Skeletal muscle cell (primary cell): ENCODE measurements at regions not wholly inside any gene's neighbourhood (a gene's known extent, or its start where the extent isn't known, plus 50 kb on each side); places are given as distances from the start of the nearest gene placed in this dataset.

Experiments used
- DNase-seq: peaks from one replicate; pipeline ENCODE4 v3.0.0-alpha.2; 2010; ENCODE audit warnings: low read depth
- H3K4me3 ChIP-seq: 2 replicates; pipeline ENCODE4 v1.5.1; 2011; ENCODE audit warnings: low read depth, mild to moderate bottlenecking, control low read depth, low read length, moderate library complexity

DNA sequence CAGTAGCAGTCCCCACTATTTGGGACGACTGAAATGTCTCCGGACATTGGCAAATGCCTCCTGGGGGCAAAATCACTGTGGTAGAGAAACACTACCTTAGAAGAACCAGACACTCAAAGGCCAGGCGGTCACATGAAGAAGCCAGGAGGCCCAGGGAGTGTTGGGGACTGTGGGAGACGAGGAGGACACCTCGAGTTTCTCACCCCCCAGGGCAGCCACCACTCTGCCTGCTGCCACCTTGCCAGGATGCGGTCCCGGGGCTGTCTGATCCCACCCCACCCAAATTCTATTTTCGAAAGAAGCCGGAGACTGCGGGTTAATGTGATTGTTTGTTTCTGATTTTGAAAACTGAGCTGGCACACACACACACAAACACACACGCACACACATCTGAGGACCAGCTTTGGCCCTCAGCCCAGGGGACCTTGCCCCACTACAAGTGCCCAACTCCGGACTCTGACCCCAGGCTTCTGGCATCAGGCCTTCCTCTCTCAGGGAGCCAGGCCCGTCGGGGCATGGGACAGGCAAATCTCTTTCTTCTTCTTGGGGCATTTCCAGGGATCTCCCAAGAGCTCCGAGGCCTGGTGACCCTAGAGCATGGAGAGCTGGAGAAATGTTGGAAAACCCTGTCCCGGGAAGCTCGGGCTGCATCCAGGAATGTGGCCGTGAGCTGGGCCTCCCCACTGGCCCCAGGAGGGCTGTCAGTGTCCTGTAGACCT, 187.5 kb upstream of the PMEPA1 start:
- DNase-seq: no peak
- no peak overlapping the region for H3K4me3 ChIP-seq

DNA sequence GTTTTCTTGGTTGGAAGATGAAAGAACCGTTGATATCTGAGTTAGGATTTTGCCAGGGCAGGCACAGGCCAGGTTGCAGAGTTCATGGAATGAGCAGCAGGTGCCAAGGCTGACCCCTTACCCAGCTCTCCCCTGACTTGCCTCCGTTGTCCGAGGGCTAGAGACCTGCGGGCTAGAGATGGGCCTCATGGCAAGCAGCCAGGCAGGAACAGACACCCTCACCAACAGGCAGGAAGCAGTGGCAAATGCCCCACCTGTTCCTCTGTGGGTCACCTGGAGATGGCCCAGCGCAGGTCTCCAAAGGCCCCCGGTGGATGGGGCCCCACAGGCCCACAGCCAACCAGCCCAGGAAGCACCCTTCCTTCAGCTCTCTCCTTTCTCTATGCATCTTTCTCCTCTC, 186.7 kb upstream of the PMEPA1 start:
- no peak for DNase-seq

DNA sequence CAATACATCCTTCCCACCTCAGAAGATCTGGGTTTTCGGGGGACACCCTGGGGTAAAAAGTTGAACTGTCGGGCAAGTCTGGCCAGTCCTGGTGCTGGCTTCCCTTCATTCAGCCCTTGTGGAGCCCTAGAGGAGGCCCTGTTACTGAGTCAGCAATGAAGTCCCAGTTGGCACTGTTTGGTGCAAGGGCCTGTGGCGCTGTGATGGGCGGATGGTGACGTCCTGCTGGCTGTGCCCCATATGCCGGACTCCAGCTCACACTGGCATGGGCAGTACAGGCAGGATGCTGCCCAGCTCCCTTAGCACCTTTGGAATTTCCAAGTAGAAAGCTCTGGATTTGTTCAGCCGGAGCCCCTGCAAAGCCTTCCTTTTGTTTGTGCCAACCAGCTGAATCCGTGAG, 186.2 kb upstream of the PMEPA1 start:
- DNase-seq: no peak
- no peak overlapping the region for H3K4me3 ChIP-seq

More for the DNA sequence above, 186.7 kb upstream of the PMEPA1 start:
- no peak overlapping the region for H3K4me3 ChIP-seq

DNA sequence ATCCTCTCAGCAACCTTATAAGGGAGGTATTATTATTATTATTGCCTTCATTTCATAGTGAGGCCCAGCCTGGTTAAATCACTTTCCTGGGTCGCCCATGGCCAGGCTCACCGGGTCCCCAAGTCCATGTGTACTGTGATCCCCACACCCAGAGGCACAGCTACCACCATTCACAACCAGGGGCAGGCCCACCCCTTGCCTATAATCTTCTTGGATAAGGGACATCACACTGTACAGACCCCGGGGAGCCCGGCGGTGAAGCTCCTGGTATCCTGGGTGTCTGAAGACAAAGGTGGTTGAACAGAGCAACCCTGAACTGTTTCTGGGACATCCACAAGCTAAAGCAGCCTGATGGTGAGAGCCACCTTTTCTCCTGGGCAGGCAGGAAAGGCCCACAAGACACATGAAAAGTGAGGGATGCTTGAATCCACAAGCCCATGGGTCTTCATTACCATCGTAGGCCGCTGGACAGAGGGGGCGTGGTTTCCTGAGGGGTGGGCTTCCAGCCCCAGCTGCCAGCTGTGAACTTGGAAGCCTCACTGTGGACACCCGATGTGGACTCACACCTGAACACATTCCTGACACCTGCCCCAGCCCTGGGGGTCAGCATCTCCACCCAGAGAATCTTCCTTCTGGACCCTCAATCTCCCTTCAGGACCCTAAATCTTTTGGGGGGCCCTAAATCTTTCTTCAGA, 185.5 kb upstream of the PMEPA1 start:
- H3K4me3 ChIP-seq: no peak overlapping the region
- no peak for DNase-seq

DNA sequence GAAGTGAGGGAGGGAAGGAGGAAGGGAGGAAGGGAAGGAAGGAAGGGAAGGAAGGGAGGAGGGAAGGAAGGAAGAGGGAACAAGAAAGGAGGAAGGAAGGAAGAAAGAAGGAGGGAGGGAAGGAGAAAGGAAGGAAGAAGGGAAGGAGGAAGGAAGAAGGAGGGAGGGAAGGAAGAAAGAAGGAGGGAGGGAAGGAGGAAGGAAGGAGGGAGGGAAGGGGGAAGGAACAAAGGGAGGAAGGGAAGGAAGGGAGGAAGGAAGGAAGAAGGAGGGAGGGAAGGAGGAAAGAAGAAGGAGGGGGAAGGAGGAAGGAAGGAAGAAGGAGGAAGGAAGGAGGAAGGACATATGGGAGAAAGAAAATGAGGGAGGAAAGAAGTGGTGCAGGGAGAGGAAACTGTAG, 184.7 kb upstream of the PMEPA1 start:
- no peak for DNase-seq

DNA sequence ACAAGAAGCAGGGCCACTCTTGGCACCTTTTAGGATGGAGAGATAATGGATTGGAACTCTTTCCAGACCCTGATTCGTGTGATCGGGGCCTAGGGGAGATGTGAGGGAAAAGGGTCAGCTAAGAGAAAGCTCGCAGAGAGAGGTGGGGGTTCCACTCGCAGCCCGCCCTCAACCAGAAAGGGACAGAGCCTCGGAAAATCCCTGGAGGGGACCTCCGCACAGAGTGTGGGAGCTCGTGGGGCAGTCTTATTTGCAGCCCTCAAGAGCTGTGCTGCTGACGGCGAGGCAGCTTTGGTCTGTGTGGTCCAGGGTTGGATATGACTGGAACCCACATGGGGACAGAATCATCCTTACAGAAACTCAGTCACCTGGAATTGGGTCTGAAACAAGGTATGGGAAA, 184.3 kb upstream of the PMEPA1 start:
- no peak for DNase-seq

More for the DNA sequence above, 184.7 kb upstream of the PMEPA1 start:
- H3K4me3 ChIP-seq: no peak overlapping the region

DNA sequence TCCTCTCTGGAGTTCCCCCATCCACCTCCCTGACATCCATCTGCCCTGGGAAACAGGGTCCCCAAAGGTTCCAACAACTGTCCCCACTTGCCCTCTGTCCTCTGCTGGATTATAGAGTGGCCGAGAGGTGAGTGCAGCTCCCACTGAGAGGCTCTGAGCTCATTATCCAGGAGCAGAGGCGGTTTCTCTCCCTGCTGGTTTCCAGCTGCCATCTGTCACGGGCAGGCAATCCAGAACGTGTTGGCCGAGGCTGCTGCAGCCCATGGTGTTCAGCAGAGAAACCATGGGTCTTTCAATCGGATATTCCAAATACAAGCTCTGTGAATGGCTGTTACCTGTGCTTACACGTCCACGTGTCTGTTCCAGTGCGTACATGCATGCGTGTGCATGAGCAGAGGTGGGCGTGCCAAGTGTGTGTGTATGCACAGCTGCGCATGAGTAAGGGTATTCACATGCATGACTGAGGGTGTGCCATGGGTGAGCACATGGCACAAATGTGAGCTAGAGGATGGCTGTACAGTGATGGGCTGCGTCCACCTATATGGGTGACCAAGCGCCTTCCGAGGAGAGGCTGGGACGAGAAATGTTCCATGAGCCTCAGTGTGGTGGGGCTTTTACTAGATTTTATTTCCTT, 183.7 kb upstream of the PMEPA1 start:
- no peak overlapping the region for H3K4me3 ChIP-seq

More for the DNA sequence above, 184.3 kb upstream of the PMEPA1 start:
- H3K4me3 ChIP-seq: no peak overlapping the region

DNA sequence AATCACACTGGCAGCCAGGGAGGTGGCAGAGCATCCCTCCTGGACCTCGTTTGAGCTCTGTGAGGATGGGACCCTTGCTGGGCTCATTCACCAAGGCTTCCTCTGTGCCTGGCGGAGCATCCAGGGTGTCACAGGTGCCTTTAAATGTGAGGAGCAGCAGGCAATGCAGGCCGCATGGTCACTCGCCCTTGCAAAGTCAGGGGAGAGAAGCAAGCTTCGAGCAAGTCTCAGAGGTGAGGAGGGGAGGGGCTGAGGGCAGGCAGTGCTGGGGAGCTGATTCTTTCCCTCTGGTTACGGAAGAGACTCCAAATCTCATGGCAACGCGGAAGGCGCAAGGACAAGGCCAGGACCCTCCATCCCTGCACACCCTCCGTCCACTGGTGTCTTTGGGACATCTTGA, 182.7 kb upstream of the PMEPA1 start:
- H3K4me3 ChIP-seq: no peak overlapping the region
- DNase-seq: no peak

More for the DNA sequence above, 183.7 kb upstream of the PMEPA1 start:
- DNase-seq: no peak

DNA sequence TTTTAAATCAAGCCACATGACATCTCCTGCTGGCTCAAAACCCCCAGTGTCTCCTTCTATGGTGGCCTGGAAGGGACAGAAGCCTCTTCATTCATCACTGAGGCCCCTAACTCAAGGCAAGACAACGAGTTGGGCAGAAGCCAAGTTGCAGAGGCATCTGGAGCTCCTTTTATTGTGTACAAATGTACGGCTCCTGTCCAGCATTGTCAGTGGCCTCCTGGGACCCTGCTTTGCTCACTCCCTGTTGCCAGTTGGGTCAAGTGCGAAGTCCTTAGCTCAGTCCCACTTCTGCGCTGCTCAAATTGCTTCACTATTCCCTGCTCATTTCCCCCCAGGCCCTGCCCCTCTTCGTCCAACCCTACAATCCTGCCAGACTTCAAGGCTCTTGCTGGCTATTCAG, 181.2 kb upstream of the PMEPA1 start:
- no peak for DNase-seq
- no peak overlapping the region for H3K4me3 ChIP-seq

DNA sequence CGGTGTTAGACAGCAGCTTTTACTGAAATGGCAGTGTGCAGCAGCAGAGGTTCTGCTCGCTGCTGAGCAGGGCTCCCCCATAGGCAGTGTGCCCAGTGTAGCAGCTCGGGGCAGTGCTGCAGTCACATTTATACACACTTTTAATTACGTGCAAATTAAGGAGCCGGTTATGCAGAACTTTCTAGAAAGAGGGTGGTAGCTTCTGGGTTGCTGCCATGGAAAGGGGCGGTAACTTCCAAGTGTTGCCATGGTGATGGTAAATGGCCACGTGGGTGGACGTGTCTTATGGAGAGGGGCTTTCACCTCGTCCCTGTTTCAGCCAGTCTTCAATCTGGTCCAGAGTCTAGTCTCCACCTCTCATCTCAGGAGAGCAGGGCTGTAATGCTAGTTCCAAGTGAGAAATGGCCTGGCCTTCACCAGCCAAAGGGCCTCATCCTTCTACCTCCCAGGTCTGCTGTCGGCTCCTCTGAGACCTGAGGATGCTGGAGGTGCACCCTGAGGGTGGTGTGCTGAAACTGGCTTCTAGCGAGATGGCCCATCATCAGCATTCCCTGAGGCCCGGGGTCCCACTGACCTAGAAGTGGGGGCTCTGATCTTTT, 180.5 kb upstream of the PMEPA1 start:
- H3K4me3 ChIP-seq: no peak overlapping the region
- DNase-seq: no peak

DNA sequence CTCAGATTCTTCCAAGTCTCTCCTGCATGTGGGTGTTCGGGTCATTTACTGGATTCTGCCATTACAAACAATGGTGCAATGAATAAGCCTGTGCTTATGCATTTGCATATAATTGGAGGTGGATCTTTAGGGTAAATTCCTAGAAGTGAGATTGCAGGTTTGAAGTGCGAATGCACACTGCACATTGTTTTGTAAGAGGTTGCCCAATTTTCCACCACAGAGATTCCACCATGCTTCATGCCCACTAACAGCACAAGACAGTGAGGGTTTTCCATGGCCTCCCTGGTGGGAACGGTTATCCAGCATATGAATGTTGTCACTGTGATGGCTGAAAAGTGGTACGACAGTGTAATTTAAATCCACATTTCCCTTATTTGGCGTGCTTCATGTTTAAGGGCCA, 178.8 kb upstream of the PMEPA1 start:
- no peak overlapping the region for H3K4me3 ChIP-seq
- no peak for DNase-seq

DNA sequence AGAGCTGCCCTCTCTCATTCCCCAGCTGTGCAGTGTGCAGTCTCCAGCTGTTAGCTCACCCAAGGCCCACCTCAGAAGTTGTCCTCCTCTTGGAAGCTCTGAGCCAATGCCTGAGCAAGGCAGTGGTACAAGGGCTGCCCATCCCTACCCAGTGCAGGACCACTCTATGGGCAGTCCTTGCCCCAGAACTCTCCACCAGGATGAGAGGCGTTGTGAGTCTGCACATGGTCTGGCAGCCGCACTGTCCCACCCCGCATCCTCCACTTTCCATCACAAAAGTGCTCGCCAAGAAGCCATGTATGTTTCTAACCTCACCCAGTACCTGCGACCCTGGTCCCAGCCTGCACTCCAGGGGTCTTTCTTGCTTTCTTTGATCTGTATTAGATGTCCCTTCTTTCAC, 175.1 kb upstream of the PMEPA1 start:
- DNase-seq: no peak
- no peak overlapping the region for H3K4me3 ChIP-seq

DNA sequence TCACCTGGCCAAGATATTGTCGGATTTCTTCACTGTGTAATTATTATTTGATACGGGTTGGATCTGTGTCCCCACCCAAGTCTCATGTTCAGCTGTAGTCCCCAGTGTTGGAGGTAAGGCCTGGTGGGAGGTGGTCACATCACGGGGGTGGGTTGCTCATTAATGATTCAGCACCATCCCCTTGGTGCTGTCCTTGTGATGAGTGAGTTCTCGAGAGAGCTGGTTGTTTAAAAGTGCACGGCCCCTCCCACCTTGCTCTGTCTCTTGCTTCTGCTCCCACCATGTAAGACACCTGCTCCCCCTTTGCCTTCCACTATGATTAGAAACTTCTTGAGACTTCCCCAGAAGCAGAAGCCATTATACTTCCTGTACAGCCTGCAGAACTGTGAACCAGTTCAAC, 173.9 kb upstream of the PMEPA1 start:
- H3K4me3 ChIP-seq: no peak overlapping the region

DNA sequence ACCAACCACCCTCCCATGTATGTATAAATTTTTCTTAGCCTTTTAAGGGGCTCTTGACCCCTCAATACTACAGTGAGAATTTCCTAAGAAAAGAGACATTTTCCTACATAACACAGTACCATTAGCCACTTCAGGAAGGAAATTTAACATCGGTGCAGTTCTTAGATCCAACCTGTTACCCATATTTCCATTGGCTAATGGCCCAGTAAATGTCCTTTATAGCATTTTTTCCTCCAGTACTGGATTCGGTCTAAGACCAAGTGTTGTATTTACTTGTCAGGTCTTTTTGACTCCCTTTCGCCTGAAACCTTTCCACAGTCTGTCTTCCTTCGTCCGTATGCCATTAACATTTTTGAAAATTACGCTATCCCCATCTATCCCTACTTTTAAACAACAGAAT, 173.4 kb upstream of the PMEPA1 start:
- no peak overlapping the region for H3K4me3 ChIP-seq
- no peak for DNase-seq

More for the DNA sequence above, 173.9 kb upstream of the PMEPA1 start:
- no peak for DNase-seq

DNA sequence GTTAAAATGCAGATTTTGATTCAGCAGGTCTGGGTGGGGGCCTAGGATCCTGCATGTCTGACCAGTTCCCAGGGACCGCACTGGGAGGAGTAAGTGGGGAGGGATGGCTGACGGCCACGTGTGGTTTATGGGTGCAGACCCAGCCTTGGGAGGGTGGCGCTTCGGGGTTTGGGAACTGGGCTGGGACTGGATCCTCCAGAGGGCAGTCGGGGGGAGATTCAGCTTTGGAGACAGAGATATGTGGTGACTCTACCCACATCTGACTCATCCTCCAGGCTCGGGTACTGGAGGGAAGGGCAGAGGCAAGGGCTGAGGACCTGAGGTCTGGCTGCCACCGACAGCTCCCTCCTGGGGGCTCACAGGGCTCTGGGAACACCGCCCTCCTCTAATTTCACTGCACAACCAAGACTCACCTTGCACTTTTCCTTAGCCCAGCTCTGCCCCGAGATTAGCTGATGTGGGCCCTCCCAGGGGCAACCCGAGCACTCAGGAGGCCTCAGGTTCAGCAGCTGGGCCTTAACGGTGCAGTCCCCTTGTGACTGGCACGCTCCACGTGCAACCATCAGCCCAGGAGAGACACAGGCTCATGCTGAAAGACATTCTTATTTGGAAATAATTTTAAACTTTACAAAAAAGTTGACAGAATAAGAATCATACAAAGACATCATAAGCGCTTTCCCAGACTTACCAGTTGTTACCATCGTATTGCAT, 172.8 kb upstream of the PMEPA1 start:
- no peak overlapping the region for H3K4me3 ChIP-seq
- DNase-seq: no peak

DNA sequence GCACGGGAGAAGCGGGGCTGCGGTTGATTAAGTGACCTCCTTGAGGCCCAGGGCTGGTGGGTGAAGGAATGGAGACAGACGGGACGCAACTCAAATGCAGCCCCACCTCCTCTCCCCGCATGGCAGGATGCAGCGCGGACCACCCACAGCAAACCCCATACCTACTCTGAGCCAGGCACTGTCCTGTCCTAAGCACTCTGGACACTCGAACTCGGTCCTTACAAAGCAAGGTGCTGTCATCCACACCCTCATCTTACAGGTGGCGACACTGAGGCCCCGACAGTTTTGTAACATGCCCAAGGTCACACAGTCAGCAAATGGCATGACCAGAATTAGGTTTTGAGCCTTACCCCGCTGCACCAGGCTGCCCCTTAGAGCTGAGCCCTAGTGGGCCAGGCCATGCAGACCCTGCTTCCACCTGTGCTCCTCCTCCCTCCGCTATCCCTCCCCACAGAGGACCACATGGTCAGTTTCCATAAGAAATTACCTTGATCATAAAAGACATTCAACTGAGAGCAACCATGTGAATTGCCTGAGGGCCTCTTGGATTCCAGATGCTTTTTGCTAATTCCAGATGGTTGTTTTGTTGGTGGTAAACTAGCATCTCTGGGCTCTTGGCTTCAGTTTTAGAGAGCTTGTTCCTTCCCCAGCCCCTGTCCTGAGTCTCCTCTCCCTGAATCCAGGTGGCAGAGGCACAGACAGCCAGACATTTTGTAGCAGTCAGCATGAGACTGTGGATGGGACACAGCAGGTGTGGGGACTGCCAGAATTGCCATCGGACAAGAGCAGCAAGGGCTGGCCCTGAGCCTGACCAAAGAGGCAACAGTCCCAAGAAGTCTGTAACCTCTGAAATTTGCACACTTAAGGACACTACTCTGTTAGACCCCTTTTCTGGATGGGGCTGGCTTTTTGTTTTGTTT, 171.9 kb upstream of the PMEPA1 start:
- no peak for DNase-seq
- H3K4me3 ChIP-seq: no peak overlapping the region

DNA sequence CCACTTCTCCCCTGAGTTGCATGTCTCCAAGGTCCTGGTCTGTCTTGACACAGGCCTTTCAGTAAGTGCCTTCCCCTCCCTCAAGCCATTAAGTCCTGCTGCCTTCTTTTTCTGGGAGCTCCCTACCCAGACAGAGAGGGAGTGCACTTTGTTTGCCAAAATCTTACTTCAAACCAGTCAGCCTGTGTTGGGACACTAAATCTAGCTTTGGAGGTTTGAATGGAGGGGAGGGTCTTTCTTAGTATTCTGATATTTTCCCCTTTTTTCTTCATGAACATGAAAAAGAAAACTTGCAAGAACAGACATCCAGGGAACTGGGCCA, 170.7 kb upstream of the PMEPA1 start:
- DNase-seq: no peak

DNA sequence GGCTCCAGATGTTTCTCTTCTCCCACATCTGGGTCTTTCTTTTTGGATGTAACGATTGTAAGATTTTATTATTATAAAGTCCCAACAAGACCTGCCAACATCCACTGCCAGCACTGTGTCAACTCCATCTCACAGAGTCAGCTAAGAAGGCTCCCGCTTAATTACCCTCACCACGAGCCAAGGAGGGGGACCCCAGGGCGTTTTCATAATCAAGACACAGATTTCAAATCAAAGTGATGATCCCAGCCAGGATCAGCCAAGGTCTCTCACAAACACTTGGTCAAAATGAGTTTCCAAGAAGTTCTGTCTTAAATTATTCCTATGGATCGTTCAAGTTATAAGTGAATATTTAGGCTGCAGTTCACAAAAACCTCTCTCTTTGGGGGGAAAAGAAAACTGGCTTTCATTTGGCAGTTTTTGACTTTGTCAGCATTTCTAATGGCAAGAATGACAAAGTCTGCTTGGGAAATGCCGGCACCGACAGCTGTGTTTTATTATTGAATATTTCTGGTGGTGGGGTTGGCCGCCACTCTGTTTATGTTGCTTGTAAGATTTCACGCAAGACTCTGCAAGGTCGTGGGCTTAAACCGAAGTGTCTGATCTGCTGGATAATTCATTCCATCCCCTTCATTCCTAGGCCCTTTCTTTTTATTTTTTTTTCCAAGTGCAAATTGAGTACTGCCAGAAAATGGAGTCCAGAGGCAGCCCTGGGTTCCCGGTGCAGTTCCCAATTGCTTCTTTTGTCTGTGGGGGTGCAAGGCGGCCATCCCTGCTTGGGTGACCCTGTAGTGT, 170.2 kb upstream of the PMEPA1 start:
- no peak for DNase-seq
- no peak overlapping the region for H3K4me3 ChIP-seq

More for the DNA sequence above, 170.7 kb upstream of the PMEPA1 start:
- no peak overlapping the region for H3K4me3 ChIP-seq
